Activated CD4-positive, alpha-beta T cell treated with anti-CD3 and anti-CD28 coated beads, Interleukin-2, Interleukin-6, amounts not matched to agents 100 ng/mL and 50 ng/mL, durations not matched to agents 16 hours and 8 hours (primary cell): ENCODE measurements at regions not wholly inside any gene's neighbourhood (a gene's known extent, or its start where the extent isn't known, plus 50 kb on each side); places are given as distances from the start of the nearest gene placed in this dataset.

ENCODE experiments used
- DNase-seq: peaks from one replicate; pipeline ENCODE4 v3.0.0-alpha.2; 2020

GRCh38 chr11:13105237-13105844 lies 96.2 kb downstream of the RASSF10 start:
- DNase-seq: no peak

DNA sequence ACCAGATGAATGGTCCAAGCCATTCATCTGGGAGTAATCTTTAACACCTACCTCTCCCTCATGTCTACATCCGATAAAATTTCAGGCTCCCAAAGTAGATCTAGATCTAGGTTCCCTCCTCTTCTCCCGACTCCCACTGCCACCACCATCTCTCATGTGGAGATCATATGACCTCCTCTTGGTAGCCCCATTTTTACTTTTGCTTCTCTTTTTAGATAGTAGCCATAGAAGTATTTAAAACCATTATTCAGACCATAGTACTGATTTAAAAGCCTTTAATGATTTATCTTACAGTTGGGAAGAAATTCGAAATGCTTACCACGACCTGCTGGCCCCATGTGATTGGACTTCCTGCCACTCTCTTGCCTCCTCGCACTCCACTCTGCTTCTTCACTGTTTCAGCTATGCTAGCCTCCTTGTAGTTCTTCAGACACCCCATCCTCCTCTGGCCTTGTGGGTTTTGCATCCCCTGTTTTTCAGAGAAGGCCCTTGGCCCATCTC lies 98.5 kb downstream of the RASSF10 start:
- DNase-seq: no peak

DNA sequence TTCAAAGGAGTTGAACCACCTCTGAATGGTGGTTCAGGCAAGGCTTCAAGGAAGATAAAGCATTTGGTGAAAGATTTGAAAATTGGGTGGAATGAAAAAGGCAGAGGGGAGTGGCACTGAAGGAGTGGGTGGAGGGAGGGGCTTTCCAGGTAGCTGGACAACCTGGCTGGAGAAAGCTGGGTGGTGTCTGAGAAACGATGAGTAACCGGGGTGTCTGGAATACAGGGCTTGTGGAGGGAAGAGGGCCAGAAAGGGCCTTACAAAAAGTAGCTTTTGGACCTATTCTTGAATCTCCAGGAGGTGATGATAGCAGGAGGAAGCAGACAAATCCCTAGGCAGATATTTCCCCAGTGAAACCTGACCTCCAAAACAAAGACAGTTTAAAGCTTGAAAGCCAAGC lies 99.3 kb downstream of the RASSF10 start:
- DNase-seq: no peak

- DNase-seq: no peak
Measured at GRCh38 chr11:13109616-13110015, 100.5 kb downstream of the RASSF10 start.

- no peak for DNase-seq
Measured at GRCh38 chr11:13110145-13110544, 101.0 kb downstream of the RASSF10 start.

DNA sequence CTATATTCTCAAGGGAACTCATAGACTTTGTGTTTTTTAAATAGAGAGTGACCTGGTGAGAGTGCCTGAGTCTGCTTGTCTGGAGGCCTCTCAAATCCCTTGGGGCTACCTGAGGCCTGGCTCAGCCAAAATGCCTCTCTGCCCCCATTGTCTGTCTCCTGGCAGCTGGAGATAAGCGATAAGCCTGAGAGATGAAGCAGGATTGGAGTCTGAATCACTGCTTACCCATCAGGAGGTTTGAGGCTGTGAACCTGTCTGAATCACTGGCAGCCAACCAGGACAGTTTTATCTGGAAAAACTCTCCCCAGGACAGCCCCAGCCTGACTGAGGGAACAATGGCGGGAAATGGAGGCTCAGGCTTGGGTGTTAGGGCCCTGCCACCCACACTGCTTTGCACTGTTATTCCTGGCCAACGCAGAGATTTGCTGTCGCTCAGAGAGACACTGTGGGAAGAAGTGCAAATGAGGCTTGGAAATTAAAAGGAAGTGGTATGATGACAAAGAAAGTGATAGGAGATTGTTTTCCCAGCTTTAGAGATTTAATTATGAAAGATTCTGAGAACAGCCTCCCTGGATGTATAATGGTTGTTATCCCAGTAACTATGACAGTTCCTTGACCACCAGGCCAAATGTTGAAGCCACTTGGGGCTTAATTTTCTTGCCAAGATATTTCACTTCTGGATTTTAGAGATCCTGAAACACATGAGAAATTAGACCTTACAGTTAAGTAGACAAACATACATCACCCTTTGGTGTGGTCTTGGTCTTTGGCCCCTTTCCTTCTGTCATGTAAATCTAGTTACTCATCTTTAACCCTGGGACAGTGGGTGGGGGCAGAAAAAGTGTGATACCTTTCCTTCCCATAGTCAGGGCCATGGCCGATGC lies 102.1 kb downstream of the RASSF10 start:
- no peak for DNase-seq

DNA sequence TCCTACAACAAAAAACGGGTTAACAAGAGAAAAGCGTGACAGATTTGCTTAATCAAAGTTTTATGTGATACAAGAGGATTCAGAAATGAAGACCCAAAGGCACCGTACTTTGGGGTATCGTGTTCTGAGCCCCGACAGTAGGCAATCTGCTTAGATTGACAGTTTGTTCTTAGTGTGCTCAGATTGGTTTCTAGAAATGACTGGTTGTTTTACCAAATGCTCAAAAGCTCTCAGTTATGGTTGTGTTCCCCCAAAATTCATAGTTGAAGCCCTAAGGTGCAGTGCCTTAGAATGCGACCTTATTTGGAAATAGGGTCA lies 102.7 kb downstream of the RASSF10 start:
- peak; percentile 30 for DNase-seq

- DNase-seq: no peak
Measured at GRCh38 chr11:13114566-13115379, 105.7 kb downstream of the RASSF10 start.

DNA sequence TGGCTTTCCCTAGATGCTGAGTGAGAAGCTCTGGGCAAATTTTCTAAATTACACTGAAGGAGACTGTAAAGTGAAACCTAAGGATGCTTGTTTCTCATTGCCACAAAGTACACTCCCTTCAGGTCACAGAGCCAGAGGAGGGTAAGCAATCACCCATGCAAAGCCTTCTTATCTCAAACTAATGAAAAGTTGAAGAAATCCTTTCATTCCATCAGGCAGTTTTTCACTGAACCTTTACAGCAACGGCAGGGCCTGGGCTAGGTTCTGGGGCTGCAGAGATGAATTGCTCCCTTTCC lies 106.2 kb downstream of the RASSF10 start:
- no peak for DNase-seq

GRCh38 chr11:13116491-13116890 lies 107.4 kb downstream of the RASSF10 start:
- no peak for DNase-seq

- DNase-seq: no peak
Measured at GRCh38 chr11:13117344-13117743, 108.2 kb downstream of the RASSF10 start.

GRCh38 chr11:13118194-13118593 lies 109.1 kb downstream of the RASSF10 start:
- DNase-seq: no peak

GRCh38 chr11:13118650-13119049 lies 109.5 kb downstream of the RASSF10 start:
- DNase-seq: no peak

GRCh38 chr11:13119361-13119760 lies 110.2 kb downstream of the RASSF10 start:
- DNase-seq: no peak

DNA sequence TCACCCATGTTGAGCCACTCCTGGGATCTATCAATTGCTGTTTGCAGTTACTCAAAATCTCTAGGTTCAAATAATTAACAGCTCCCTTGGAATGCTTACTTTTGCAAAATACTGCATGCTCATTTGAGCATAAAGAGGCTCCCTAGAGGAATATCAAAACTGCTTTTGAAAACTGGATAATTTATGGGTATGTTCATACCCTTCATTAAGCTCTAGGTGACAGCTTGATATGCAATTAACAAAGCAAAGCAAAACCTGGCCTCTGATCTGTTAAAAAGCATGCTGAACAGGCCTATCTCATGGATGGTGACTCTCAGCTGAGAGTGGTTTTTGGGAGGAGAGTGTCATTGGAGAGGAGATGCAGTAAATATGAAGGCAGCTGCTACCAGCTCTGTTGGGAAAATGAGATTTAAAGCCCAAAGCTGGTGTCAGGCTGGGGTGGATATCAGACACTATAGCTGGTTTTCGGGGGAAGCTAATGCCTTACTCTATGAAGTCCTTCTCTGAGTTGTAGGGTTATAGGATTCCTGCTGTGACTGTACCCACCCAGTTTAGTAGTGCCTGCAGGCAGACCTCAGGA lies 110.9 kb downstream of the RASSF10 start:
- DNase-seq: no peak

DNA sequence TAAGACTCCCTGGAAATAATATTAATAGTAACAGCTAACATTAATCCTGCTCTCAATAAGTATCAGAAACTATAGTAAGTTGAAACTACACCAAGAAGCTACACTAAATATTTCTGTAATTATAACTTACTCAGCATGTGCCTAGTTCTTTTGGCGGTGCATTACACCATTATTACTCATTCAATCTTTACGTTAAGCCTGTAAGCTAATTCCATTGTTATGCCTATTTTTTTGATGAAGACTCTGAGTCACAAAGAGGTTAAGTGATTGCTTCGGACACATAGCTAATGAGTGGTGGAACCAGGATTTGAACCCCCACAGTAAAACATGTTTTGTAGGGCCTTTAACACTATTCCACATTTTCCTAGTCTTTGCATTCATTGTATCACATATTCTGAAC lies 111.6 kb downstream of the RASSF10 start:
- DNase-seq: no peak

- DNase-seq: no peak
Measured at GRCh38 chr11:13126430-13126829, 117.3 kb downstream of the RASSF10 start.

DNA sequence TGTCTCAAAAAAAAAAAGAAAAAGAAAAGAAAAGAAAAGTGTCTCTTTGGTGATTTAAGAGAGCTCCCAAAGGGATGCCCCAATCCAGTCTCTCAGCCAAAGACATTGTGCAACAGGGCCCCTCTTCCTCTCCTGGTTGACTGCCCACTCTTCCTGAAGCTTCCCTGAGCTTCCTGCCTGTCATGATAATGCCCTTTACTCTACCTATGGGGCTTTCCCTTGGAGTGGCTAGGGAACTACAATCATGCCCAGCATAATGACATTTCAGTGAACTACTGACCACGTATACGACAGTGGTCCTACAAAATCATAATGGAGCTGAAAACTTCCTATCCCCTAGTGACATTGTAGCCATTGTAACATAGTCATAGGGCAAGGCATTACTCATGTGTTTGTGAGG lies 118.0 kb downstream of the RASSF10 start:
- DNase-seq: no peak

GRCh38 chr11:13128354-13128753 lies 119.2 kb downstream of the RASSF10 start:
- DNase-seq: no peak

DNA sequence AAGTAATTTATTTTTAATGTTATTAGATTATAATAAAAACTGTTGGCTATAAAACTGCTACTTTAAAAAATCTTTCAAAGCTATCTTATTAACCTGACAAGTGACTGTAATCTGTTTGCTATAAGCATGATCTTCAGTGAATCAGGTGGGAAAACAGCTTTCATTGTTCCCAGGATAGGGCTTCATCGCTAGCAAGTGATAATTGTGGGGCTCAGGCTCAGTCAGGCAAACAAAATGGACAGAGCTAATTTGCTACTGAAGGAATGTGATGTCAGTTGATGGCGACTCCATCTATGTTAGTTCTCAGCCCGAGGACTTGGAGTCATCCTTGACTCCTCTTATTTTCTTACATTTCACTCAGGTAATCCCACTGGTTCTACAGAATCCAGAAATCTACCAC lies 125.0 kb downstream of the RASSF10 start:
- DNase-seq: no peak

DNA sequence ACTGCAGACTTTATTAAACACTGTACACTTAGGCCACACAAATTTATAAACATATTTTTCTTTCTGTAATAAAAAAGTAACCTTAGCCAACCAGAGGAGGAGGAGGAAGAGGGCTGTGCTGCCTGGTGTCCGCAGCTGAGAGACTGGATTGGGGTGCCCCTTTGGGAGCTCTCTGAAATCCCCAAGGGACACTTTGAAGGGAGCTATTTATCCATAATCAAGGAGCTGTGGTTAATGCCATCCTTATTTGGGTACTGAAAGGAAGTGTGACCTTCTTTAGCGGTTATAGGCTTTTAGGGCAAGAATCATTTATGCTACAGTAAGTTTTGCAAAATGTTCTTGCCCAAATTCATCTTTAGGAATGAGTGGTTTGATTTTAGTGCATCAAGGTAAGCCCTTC lies 125.8 kb downstream of the RASSF10 start:
- DNase-seq: no peak

- no peak for DNase-seq
Measured at GRCh38 chr11:13135385-13136271, 126.5 kb downstream of the RASSF10 start.

DNA sequence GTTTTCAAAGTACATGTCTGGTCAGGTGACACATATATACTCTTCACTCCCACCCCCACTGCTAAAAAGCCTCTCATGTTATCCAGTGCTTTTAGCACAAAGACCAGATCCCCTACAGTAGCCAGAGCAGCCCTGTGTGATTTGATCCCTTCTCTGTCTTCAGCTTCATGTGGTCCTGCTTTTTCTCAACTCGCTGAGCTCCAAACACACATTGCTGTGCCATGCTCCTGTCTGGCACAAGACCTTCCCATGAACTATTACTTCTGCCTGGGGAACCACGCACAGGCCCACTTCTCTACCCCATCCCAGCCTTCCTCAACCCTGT lies 127.1 kb downstream of the RASSF10 start:
- no peak for DNase-seq
